NOMO-1 treated with dmso at 0.1 percent for 144 hours (cell line): ENCODE measurements at regions not wholly inside any gene's neighbourhood (a gene's known extent, or its start where the extent isn't known, plus 50 kb on each side); places are given as distances from the start of the nearest gene placed in this dataset.
A peak's percentile ranks its signal among the peaks of the same experiment; 100 is the strongest.

Experiments
- DNase-seq: peaks from one replicate; lab custom pipeline; 2025; ENCODE audit not compliant: unreplicated experiment; lab: John Stamatoyannopoulos, UW

DNA sequence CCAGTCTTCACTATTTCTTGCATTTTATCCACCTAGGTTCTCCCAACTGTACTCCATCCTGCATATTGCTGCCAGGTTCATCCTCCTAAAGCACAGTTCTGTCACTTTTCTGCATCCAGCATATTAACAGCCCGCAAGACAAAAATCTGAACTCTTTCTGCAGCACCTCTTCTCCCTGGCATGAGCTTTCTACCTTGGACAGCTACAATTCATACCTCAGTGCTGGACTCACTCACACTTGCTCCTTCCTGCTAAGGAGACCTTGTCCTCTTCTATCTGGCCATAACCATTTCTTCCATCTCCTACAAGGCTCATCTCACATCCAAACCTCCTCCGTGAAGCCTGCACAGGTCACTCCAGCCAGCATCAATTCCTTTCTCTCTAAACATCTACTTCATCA is 170.1 kb upstream of the GRIP1 start:
- no peak for DNase-seq

DNA sequence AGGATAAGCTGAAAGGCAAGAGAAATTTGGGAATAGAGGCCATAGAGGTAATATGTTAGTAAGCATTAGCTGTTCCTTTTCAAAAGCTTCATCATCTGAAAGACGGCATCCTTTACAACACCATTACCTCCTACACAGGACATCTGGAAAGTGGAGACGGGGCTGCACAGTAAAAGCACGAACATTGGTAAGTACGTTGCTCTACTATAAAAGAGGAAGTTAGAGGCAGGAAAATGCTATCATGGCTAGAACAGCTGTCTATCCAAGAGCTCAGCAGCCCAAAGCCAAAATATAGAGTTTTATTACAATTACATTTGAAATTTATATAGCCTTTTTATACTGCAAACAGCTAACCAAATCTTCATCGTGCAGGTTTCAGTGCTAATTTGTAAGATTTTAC is 172.3 kb upstream of the GRIP1 start:
- no peak for DNase-seq

DNA sequence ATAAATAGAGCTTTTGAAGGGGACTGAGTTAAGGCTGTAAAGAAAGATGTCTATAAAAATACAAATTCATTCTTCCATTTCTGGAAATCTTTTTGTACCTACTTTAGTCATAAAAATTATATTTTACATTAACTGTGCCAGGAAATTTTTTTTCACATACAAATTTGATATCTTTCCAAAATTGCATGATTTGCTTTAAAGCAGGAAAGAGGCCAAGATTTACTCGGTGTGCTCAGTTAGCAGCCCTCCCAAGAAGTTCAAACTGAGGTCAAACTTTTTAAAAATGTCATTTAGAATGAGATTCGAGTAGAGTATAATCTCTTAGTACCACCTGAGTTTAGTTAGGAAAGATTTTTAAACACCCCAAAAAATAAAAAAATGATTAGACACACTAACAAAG is 173.2 kb upstream of the GRIP1 start:
- no peak for DNase-seq

DNA sequence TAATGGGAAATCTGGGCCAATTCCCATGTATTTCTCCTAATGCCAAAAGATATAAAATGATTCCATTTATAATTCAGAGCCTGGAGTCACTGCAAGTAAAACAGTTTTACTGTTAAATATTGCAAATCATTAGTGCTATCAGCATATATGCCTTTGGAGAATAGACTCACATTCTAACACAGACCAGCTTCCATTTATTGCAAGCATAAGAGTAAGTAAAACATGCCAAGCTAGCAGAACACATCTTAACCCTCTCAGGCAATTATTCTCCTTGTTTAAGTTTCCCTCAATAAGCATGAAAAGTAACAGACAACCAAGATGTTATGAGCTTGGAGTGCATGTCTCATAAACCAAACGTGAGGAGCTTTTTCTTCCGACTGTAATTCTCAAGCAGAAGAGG is 173.9 kb upstream of the GRIP1 start:
- DNase-seq: no peak

DNA sequence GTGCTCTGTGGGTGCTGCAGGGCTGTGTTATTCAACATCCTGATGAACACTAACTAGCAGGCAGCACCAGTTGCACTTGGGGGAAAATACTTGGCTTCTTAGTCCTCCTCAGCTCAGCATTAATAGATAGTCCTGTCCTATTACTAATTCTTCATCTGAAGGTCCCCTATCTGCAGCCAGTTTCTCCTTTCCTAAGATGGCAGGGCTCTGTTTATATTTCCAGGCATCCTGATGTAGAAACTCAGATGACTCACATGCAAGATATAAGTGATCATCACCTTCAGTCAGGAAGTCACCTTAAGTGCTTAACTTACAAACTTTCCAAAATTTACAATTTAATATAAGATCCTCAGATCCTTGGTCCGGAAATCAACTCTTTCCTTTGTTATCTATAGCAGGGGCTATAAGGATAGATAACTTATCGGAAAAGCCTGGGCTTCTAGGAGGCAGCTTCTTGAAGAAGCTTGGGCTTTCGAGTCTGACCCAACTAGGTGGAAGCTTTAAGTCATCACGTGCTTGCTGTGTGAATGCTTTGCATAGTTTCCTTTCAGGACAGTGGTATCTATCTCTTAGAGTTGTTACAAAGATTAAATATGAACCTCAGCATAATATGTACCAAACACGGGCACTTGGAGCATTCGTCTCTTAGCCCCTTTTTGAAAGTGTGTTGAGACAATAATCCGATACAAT is 181.0 kb upstream of the GRIP1 start:
- no peak for DNase-seq

DNA sequence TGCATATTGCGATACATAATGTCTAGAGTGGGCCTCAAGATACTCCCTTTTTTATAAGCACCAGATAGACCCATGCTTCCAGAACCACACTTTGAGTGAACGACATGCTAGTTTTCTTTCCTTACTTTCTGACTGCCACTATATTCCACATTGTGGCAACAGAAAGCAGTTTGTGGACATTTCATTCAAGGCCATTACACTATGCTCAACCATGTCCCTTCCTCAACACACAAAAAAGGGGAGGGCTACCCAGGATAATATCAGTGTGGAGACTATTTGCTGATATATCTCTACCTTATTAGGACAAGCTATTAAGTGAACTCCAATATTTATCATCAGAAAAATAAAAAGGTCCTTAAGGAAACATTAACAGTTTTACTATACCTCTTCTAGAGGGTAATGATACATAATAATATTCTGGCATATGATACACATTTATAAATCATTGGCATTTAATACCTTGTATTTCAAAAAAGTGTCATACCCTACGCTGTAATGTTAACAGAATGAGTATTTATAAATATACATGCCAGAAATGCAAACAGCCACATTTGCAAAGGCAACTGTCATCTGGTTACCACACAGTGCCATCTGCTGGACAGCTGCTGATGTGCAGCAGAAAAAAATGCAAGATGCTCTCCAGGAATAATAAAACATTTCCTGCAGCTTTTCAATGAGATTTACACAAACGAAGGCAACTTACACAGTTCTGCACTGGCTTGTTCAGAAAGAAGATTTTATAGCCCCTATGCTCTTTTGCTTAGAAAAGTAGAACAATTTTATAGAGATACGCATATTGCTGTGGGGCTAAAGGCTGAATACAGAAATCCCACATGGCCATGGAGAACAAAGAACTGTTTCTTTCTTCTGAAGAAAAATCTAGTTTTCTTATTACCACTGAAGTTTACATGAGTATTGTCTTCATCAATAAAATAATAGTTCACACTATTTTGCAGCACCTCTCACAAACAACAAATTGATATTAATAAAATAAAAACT is 182.2 kb upstream of the GRIP1 start:
- no peak for DNase-seq

DNA sequence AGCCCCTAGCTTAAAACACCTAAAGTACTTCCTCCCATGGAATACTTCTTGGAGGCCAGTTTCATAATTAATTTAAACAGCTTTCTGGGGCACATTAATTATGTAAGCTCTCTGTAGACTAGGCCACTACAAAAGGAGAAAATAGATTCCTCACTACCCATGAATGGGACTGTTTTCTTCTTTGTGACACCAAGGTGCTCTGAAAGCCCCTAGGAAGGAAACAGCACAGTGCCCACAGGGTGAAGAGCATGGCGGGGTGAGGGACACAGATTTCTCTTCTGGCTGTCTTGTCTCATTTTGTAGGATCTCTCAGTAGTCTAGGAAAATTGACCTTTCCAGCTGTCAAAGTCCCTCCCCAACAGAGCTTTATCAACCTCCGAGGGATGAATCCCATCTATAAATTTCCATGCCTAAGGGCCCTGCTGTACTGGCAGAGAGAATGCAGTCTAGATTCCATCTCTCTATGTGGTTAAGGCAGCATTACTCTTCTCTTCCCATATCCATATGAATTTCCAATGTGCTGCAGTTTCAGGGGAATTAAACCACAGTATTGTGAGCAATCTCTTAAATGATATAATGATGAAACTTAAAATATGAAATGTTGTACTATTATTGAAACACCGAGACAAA is 183.6 kb upstream of the GRIP1 start:
- DNase-seq: no peak

DNA sequence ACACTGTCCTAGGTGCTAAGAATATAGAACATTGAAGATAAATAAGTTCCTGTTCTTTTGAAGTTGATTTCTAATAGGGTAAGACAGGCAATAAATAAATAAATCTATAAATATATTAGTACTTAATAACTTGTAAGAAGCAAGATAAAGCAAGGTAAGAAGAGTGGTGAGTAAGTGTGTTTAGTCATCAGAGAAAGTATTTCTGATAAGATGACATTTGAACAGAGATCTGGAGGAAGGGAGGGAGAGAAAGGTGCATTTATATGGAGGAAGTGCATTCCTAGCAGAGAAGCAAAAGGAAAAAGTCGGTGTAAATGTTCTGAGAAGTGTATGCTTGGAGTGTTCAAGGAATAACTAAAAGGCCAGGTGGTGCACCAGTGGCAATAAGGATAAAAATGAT is 184.4 kb upstream of the GRIP1 start:
- no peak for DNase-seq

DNA sequence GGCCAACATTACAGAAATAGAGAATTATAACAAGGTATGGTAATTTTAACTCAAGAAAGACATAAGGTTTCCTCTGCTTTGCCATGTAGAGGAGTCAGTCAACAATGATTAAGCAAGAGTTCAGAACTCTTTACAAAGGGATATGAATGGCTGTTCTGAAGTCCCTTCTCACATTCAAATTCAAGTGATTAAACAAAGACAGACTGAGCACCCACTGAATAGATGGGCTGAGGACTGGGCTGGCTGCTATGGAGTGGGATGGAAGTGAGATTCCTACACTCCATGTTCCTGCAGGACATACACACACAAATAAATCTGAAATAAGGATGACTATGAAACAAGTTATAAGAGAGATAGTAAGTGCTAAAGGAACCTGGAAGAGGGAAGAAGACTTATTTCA is 199.0 kb upstream of the GRIP1 start:
- no peak for DNase-seq

DNA sequence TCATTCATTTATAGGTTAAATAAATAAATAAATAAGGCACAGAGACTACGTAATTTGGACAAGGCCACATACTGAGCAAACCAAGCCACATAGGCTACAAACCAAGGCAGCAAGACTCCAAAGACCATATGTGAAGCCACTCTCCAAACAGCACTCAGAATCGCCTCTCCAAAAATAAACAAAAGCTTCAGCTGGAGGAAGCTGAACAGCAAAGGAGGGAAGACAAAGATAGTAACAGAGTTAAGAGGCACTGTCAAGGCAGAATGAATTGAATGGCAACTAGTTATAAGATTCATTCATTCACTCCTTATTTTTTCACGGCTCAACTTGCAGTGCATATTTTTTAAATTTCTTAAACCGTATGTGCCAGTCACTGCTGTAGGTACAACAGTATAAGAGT is 200.5 kb upstream of the GRIP1 start:
- no peak for DNase-seq

DNA sequence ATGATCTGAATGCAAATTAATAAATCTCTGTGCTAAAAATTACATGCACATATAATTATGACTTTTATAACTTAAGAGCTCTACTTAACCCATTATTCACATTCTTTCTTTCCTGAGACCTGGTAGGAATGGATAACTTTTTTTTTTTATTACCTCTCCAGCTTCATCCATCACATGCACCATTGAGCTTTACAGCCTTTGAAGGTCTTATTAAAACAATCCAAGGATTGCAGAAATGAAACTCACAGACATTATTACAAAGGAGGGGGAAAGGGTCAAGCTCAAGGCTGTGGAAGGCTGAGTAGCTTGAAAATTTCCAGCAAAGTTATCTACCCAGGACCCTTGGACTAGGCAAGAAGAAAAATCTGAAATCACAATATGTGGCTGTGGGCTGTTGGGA is 202.5 kb upstream of the GRIP1 start:
- DNase-seq: no peak

DNA sequence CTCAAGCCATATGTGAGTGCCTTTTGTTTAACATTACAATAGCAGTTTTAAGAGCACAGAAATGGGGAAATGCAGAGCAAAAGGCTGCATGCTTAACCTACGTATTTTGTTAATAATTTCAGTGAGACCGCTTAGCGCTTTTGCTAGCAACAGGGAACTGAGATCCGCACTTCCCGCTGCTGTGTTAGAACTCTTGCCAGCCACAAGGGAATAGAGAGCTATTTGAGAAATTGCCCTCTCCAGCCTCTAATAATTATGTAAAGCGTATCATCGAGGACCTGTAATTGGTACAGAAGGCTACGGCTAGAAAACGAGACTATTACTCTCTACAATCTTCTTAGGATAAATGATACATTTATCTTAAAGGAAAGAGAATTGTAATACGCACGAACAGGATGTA is 205.2 kb upstream of the GRIP1 start:
- DNase-seq: no peak

DNA sequence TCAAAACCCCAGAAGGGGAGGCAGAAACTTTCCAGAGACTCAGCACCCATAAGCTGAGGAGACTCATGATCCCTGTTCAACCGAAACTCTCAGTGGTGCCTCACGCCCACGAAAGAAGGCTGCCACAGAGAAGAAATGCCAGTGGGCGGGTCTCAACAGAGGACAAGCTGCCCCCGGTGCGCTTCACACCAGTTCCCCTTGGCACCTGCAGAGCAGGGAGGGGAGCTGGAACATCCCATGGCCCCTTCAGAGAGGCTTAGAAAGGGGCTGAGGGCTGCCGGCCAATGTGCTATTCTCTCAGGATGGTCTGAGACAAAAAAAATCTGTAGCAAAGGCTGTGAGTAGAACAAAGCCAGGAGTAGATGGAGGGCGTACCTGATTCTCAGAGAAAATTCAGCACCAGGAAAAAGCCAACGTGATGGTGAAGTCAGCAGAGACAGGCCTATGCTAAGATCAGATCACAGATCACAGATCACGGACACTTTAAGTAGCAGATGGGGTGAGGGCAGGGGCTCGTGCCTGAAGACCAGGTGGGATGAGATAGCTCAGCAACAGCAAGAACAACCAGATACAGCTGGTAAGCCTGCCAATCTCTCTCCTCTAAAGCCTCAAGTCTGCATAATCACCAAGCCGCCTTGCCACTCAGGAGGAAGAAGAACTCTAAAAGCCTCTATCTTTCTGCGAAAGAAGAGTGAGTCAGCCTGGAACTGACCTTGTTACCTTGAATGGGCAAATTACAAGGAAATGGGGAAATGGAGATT is 206.4 kb upstream of the GRIP1 start:
- DNase-seq: no peak

DNA sequence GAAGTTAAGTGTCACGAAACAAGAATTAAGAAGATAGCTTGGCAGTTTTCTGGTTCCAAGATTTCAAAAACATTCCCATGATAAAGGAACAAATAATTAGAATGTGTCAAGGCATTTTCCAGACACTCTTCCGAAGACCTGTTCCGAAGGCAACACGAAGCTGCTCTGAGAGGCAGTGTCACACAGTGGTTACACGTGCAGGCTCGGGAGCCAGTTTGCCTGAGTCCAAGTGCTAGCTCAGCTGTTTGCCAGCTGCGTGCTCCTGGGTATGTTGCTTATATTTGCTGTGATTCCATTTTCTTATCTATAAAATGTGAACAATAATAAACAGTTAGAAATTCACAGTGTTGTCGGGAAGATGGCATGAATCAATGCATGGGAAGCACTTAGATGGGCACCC is 217.9 kb upstream of the GRIP1 start:
- no peak for DNase-seq

DNA sequence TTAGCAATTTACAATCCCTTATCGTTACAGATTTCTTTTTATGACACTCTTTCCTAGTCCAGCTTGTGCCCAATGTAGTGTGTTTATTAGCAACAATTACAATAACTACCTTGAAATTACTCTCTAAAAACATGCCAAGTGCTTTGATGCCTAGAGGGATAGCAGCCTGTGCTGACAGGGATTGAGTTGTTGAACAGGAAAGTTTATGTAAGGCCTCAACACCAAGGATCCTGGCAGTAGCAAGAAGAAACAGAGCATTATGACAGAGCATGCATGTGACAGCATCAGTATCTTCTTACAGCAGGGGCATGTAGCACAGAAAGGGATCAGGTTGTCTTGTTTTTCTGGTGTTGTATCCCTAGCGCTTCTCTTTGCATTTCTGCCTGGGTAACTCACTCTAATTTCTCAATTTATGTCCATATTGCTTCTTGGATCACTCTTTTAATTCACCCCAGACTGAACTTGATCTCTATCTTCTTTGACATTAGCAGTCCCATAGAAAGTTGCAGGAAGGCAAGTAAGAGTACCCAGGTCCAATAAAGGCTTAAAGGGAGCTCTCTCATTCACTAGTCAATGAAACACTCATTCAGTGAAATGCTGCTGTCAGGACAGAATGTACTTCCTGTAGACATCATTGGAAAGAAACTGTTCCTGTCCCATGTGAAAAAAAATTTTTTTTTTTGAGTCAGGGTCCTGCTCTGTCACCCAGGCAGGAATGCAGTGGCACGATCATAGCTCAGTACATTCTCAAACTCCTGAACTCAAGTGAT is 220.0 kb upstream of the GRIP1 start:
- DNase-seq: no peak

DNA sequence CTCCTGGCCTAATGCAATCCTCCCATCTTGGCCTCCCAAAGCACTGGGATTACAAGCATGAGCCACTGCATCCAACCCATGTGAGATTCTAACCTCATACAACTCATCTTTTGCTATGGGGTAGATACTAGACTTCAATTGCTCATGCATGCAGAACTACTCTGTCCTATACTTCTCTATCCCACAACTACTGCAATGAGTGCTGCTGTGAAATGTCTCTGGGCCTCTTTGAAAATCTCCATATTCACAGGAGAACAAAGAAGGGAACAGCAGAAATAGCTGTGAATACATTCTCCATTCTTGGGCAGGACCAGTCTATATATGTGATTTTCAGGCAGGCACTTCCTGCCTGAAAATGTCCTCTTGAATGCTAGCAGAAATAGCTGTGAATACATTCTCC is 220.7 kb upstream of the GRIP1 start:
- DNase-seq: no peak

DNA sequence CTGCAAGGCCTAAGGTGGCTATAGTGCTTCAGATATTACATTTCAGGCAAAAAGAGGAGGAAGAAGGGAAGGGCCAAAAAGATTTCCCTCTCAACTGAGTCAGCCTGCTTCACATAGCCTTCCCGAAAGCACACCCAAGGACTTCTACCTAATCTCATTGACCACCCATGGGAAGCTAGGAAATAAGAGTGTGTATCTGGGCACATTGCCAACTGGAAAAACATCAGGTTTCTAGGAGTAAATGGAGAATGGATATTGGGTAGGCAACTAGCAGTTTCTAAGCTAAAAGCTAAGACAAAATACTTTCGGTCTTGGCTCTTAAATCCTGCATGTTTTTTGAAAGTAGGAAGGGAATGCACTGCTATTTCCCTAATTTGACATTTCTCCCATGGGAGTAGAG is 221.7 kb upstream of the GRIP1 start:
- no peak for DNase-seq

DNA sequence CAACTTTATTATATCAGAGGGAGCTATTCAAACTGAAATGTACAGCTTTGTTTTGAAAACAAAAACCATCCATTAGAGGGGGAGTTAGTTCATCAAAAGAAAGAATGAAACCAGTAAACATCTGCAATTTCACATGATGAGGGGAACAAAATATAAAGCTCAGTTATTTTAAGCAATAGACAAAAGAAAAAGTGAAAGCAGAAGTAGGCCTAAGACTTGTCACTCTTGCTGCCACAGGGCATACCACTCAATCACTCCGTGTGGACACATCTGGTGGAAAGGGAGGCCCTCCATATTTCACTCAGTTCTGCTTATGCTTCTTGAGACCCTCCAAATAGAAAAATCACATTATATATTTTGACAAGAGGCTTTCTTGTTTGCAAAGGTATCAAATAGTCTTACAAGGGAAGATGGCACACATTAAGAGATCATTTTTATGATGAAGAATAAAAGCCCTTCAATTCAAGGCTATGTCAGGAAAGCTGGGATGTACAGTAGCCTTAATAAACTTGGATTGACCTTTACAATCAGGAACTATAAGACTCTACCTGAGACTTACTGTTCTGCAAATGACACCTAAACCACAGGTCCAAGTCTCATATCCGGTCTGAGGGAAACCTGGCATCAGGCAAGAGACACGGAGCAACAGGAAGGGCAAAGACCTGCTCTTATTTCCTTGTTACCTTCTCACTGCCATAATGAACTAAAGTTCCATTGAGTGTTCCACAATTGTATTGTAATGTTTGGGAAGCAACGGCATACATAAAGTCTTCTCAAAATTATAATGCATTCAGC is 222.5 kb upstream of the GRIP1 start:
- peak; percentile 39 for DNase-seq

DNA sequence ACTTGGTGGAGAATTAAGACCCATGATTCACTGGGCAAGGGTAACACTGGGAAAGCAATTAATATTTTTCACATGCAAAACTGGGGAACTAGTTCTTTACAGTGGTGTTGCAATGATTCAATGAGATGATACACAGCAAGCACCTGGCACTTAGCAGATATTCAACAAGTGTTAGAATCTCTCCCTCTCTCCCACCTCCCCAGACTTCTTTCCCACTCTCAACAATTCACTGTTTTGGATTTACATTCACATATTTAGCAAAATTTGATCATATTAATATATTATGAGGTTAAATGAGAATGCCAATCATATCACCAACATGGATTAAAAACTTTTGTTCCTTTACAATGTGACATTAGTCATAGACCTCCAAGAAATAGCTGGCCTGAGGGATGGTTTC is 223.1 kb upstream of the GRIP1 start:
- DNase-seq: no peak
